ENCODE measurements at regions not wholly inside any gene's neighbourhood (a gene's known extent, or its start where the extent isn't known, plus 50 kb on each side); places are given as distances from the start of the nearest gene placed in this dataset.
A peak's percentile ranks its signal among the peaks of the same experiment; 100 is the strongest.

GRCh38 chr9:113674436-113674835 is 201.7 kb upstream of the ZNF618 start:
- no peak overlapping the region for H3K18ac ChIP-seq (ENCODE audit: low read length)
- H3K79me2 ChIP-seq (ENCODE audit: control insufficient read depth, insufficient read depth, low read length, poor library complexity), result no peaks in the 10 kb centered on the region
- H3K36me3 ChIP-seq (ENCODE audit: control insufficient read depth in 1 of 2, insufficient read depth in 2 of 2, low read length in 2 of 2), result no peaks in the 10 kb centered on the region
- no peak overlapping the region for H3K4me3 ChIP-seq (ENCODE audit: low read depth, low read length)
- H2BK5ac ChIP-seq (ENCODE audit: low read depth, low read length, poor library complexity), result no peak overlapping the region
- no peak overlapping the region for H2BK12ac ChIP-seq (ENCODE audit: low read length)
- H3K23ac ChIP-seq (ENCODE audit: low read length), result no peak overlapping the region
- no peaks in the 10 kb centered on the region for H3K79me1 ChIP-seq (ENCODE audit: low read length)
- no peak overlapping the region for H3K27ac ChIP-seq (ENCODE audit: low read depth, low read length)
- no peak overlapping the region for H2AK5ac ChIP-seq (ENCODE audit: low read length)
- no peak for DNase-seq
- H3K4ac ChIP-seq (ENCODE audit: low read depth, low read length), result no peak overlapping the region
- H3K4me1 ChIP-seq (ENCODE audit: control insufficient read depth in 1 of 2, insufficient read depth in 2 of 2, low read length in 2 of 2), result no peaks in the 10 kb centered on the region
- H4K8ac ChIP-seq (ENCODE audit: low read depth, low read length), result no peak overlapping the region
- no peaks in the 10 kb centered on the region for H3K27me3 ChIP-seq (ENCODE audit: insufficient read depth, low read length)
- no peak overlapping the region for H4K91ac ChIP-seq (ENCODE audit: low read depth, low read length)
- no peak overlapping the region for H3K14ac ChIP-seq (ENCODE audit: low read length)
- WGBS (ENCODE audit: extremely low coverage, insufficient coverage, insufficient read length), result no CpG with 5 or more reads among the region's 6 CpGs
- no peak overlapping the region for H2BK120ac ChIP-seq (ENCODE audit: insufficient read depth, low read length, poor library complexity)
- H3K9me3 ChIP-seq (ENCODE audit: insufficient read depth, low read depth, low read length), result peaks cover 3% of the 10 kb centered on the region
- no peak overlapping the region for H2AFZ ChIP-seq (ENCODE audit: insufficient read depth, low read length, poor library complexity)
- H3K4me2 ChIP-seq (ENCODE audit: low read length), result no peak overlapping the region
- H4K12ac ChIP-seq (ENCODE audit: low read depth, low read length), result no peak overlapping the region
- H3K9ac ChIP-seq (ENCODE audit: low read length), result no peak overlapping the region

DNA sequence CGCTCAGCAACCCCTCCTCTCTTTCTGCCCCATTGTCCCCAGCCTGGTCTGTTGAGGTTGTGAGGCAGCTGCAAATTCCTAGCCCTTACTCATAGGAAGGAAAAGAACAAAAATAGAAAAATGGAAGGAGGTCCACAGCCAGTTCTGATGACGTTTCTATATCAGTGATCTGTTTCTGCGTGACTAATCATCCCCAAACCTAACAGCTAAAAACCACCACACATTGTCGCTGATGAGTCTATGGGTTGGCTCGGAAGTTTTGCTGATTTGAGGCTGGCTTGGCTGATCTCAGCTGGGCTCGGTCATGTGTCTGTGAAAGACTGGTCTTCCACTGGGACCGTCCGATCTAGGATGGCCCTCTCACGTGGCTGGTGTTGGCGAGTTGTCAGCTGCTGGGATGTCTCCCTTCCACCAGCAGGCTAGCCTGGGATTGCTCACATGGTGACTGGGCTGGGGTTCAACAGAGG is 200.6 kb upstream of the ZNF618 start:
- H2BK12ac ChIP-seq (ENCODE audit: low read length), result no peak overlapping the region
- no peak overlapping the region for H4K12ac ChIP-seq (ENCODE audit: low read depth, low read length)
- no peak overlapping the region for H3K18ac ChIP-seq (ENCODE audit: low read length)
- no peak overlapping the region for H3K4ac ChIP-seq (ENCODE audit: low read depth, low read length)
- no peak overlapping the region for H2AFZ ChIP-seq (ENCODE audit: insufficient read depth, low read length, poor library complexity)
- H3K79me2 ChIP-seq (ENCODE audit: control insufficient read depth, insufficient read depth, low read length, poor library complexity), result no peaks in the 10 kb centered on the region
- H3K4me3 ChIP-seq (ENCODE audit: low read depth, low read length), result no peak overlapping the region
- H2BK120ac ChIP-seq (ENCODE audit: insufficient read depth, low read length, poor library complexity), result no peak overlapping the region
- no peak overlapping the region for H3K23ac ChIP-seq (ENCODE audit: low read length)
- H3K4me2 ChIP-seq (ENCODE audit: low read length), result no peak overlapping the region
- H3K79me1 ChIP-seq (ENCODE audit: low read length), result no peaks in the 10 kb centered on the region
- H3K36me3 ChIP-seq (ENCODE audit: control insufficient read depth in 1 of 2, insufficient read depth in 2 of 2, low read length in 2 of 2), result no peaks in the 10 kb centered on the region
- no peak overlapping the region for H2AK5ac ChIP-seq (ENCODE audit: low read length)
- peaks cover 1% of the 10 kb centered on the region for H3K9me3 ChIP-seq (ENCODE audit: insufficient read depth, low read depth, low read length)
- H2BK5ac ChIP-seq (ENCODE audit: low read depth, low read length, poor library complexity), result no peak overlapping the region
- peak; percentile 43 to 47 for DNase-seq
- H4K8ac ChIP-seq (ENCODE audit: low read depth, low read length), result no peak overlapping the region
- WGBS (ENCODE audit: extremely low coverage, insufficient coverage, insufficient read length), result no CpG with 5 or more reads among the region's 10 CpGs
- no peak overlapping the region for H3K9ac ChIP-seq (ENCODE audit: low read length)
- H4K91ac ChIP-seq (ENCODE audit: low read depth, low read length), result no peak overlapping the region
- H3K4me1 ChIP-seq (ENCODE audit: control insufficient read depth in 1 of 2, insufficient read depth in 2 of 2, low read length in 2 of 2), result no peaks in the 10 kb centered on the region
- H3K27ac ChIP-seq (ENCODE audit: low read depth, low read length), result no peak overlapping the region
- no peak overlapping the region for H3K14ac ChIP-seq (ENCODE audit: low read length)
- H3K27me3 ChIP-seq (ENCODE audit: insufficient read depth, low read length), result no peaks in the 10 kb centered on the region

GRCh38 chr9:113677057-113677456 is 199.1 kb upstream of the ZNF618 start:
- no peak overlapping the region for H3K23ac ChIP-seq (ENCODE audit: low read length)
- H3K9me3 ChIP-seq (ENCODE audit: insufficient read depth, low read depth, low read length), result no peaks in the 10 kb centered on the region
- H3K4me2 ChIP-seq (ENCODE audit: low read length), result no peak overlapping the region
- no peak overlapping the region for H3K4me3 ChIP-seq (ENCODE audit: low read depth, low read length)
- no peak for DNase-seq
- no peak overlapping the region for H3K27ac ChIP-seq (ENCODE audit: low read depth, low read length)
- H2BK5ac ChIP-seq (ENCODE audit: low read depth, low read length, poor library complexity), result no peak overlapping the region
- H2BK12ac ChIP-seq (ENCODE audit: low read length), result no peak overlapping the region
- H3K9ac ChIP-seq (ENCODE audit: low read length), result no peak overlapping the region
- H4K91ac ChIP-seq (ENCODE audit: low read depth, low read length), result no peak overlapping the region
- H3K27me3 ChIP-seq (ENCODE audit: insufficient read depth, low read length), result no peaks in the 10 kb centered on the region
- H3K4me1 ChIP-seq (ENCODE audit: control insufficient read depth in 1 of 2, insufficient read depth in 2 of 2, low read length in 2 of 2), result no peaks in the 10 kb centered on the region
- no peaks in the 10 kb centered on the region for H3K79me2 ChIP-seq (ENCODE audit: control insufficient read depth, insufficient read depth, low read length, poor library complexity)
- H2BK120ac ChIP-seq (ENCODE audit: insufficient read depth, low read length, poor library complexity), result no peak overlapping the region
- no peak overlapping the region for H2AK5ac ChIP-seq (ENCODE audit: low read length)
- no peaks in the 10 kb centered on the region for H3K79me1 ChIP-seq (ENCODE audit: low read length)
- no CpG with 5 or more reads among the region's 9 CpGs for WGBS (ENCODE audit: extremely low coverage, insufficient coverage, insufficient read length)
- no peak overlapping the region for H3K14ac ChIP-seq (ENCODE audit: low read length)
- no peak overlapping the region for H3K4ac ChIP-seq (ENCODE audit: low read depth, low read length)
- no peak overlapping the region for H4K8ac ChIP-seq (ENCODE audit: low read depth, low read length)
- no peak overlapping the region for H4K12ac ChIP-seq (ENCODE audit: low read depth, low read length)
- no peak overlapping the region for H3K18ac ChIP-seq (ENCODE audit: low read length)
- no peaks in the 10 kb centered on the region for H3K36me3 ChIP-seq (ENCODE audit: control insufficient read depth in 1 of 2, insufficient read depth in 2 of 2, low read length in 2 of 2)
- H2AFZ ChIP-seq (ENCODE audit: insufficient read depth, low read length, poor library complexity), result no peak overlapping the region

DNA sequence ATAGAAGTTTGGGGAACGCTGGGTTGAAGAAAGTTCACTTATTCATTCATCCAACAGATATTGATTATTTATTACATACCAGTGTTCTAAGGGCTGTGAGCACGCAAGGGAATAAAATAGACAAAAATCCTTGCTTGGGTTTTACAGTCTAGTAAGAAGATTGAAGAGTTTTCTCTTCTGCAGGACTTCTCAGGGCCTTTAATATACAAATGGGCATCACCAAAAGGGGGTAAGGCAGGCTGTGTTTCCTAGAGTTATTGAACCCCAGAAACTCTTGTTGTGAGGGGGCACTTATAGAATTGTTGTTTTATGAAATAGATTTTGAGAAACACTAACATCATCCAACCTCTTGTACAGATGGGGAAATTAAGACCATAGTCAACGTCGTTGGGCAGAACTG is 198.5 kb upstream of the ZNF618 start:
- Histone ChIP-seq H3K27ac (ENCODE audit: low read depth, low read length) (no peak overlapping the region), H3K27me3 (ENCODE audit: insufficient read depth, low read length) (no peaks in the 10 kb centered on the region), H3K36me3 (ENCODE audit: control insufficient read depth in 1 of 2, insufficient read depth in 2 of 2, low read length in 2 of 2) (no peaks in the 10 kb centered on the region), H2BK5ac (ENCODE audit: low read depth, low read length, poor library complexity) (no peak overlapping the region), H3K4ac (ENCODE audit: low read depth, low read length) (no peak overlapping the region), H3K9me3 (ENCODE audit: insufficient read depth, low read depth, low read length) (no peaks in the 10 kb centered on the region), H3K23ac (ENCODE audit: low read length) (no peak overlapping the region), H3K4me1 (ENCODE audit: control insufficient read depth in 1 of 2, insufficient read depth in 2 of 2, low read length in 2 of 2) (no peaks in the 10 kb centered on the region), H4K12ac (ENCODE audit: low read depth, low read length) (no peak overlapping the region), H3K14ac (ENCODE audit: low read length) (no peak overlapping the region), H3K9ac (ENCODE audit: low read length) (no peak overlapping the region), H3K18ac (ENCODE audit: low read length) (no peak overlapping the region), H2AFZ (ENCODE audit: insufficient read depth, low read length, poor library complexity) (no peak overlapping the region), H3K4me3 (ENCODE audit: low read depth, low read length) (no peak overlapping the region), H3K4me2 (ENCODE audit: low read length) (no peak overlapping the region), H4K91ac (ENCODE audit: low read depth, low read length) (no peak overlapping the region), H4K8ac (ENCODE audit: low read depth, low read length) (no peak overlapping the region), H2BK120ac (ENCODE audit: insufficient read depth, low read length, poor library complexity) (no peak overlapping the region), H3K79me2 (ENCODE audit: control insufficient read depth, insufficient read depth, low read length, poor library complexity) (no peaks in the 10 kb centered on the region), H2BK12ac (ENCODE audit: low read length) (no peak overlapping the region), H2AK5ac (ENCODE audit: low read length) (no peak overlapping the region), H3K79me1 (ENCODE audit: low read length) (no peaks in the 10 kb centered on the region)
- DNase-seq, result no peak
- no CpG with 5 or more reads among the region's 4 CpGs for WGBS (ENCODE audit: extremely low coverage, insufficient coverage, insufficient read length)
